HEK293T (cell line): ENCODE measurements at regions not wholly inside any gene's neighbourhood (a gene's known extent, or its start where the extent isn't known, plus 50 kb on each side); places are given as distances from the start of the nearest gene placed in this dataset.

ENCODE experiments used
- BHLHE40 ChIP-seq: fragments of 450-650 bp; IDR thresholded peaks from 2 replicates; pipeline ENCODE4 v1.6.1; 2016; ENCODE audit warnings: mild to moderate bottlenecking, moderate library complexity, borderline replicate concordance
- ELF4 ChIP-seq: fragments of 450-650 bp; IDR thresholded peaks from 2 replicates; pipeline ENCODE4 v1.6.1; 2017; ENCODE audit warnings: antibody characterized with exemption
- FOXA1 ChIP-seq: fragments of 450-650 bp; IDR thresholded peaks from 2 replicates; pipeline ENCODE4 v1.6.1; 2016; ENCODE audit warnings: mild to moderate bottlenecking
- FOXK2 ChIP-seq: fragments of 450-650 bp; IDR thresholded peaks from 2 replicates; pipeline ENCODE4 v1.6.1; 2016; ENCODE audit warnings: mild to moderate bottlenecking
- FOXM1 ChIP-seq: fragments of 450-650 bp; IDR thresholded peaks from 2 replicates; pipeline ENCODE4 v1.6.1; 2017; ENCODE audit warnings: mild to moderate bottlenecking, borderline replicate concordance
- L3MBTL2 ChIP-seq: fragments of 450-650 bp; conservative IDR thresholded peaks from 2 replicates; pipeline ENCODE4 v1.6.1; 2016; ENCODE audit warnings: mild to moderate bottlenecking
- NFRKB ChIP-seq: fragments of 450-650 bp; IDR thresholded peaks from 2 replicates; pipeline ENCODE4 v1.6.1; 2016; ENCODE audit warnings: mild to moderate bottlenecking, moderate library complexity
- SP1 ChIP-seq: fragments of 450-650 bp; IDR thresholded peaks from 2 replicates; pipeline ENCODE4 v1.6.1; 2017
- SUZ12 ChIP-seq: fragments of 450-650 bp; IDR thresholded peaks from 2 replicates; pipeline ENCODE4 v1.6.1; 2016; ENCODE audit warnings: mild to moderate bottlenecking
- ZNF384 ChIP-seq: fragments of 450-650 bp; IDR thresholded peaks from 2 replicates; pipeline ENCODE4 v1.6.1; 2016

DNA sequence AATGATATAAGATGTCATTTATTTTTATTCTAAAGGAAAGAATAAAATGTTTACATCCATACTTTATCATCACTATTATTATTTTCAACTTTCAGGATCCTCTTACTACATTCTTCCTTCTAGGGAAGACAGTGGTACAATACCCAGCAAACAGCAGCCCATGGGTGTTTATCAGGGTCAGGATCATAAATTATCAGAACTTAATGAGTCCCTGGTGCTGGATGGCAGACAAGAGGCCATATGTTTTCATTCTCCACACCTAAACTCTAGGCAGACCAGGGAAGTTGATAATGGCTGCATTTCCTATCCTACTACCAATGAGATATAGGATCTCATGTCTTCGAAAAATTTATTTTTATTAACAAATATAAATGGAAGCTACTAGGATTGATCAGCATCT lies 127.7 kb downstream of the SAMMSON start:
- TF ChIP-seq FOXM1 (no peak), ZNF384 (no peak), BHLHE40 (no peak), NFRKB (no peak), SUZ12 (no peak), L3MBTL2 (no peak), ELF4 (no peak), FOXA1 (no peak), SP1 (no peak), FOXK2 (no peak)
